ENCODE measurements at regions not wholly inside any gene's neighbourhood (a gene's known extent, or its start where the extent isn't known, plus 50 kb on each side); places are given as distances from the start of the nearest gene placed in this dataset.

- DNase-seq (ENCODE audit: low spot score), result no peak
- Histone ChIP-seq H3K9me3 (no peaks in the 10 kb centered on the region), H3K36me3 (no peaks in the 10 kb centered on the region), H3K4me1 (no peaks in the 10 kb centered on the region), H3K27me3 (no peaks in the 10 kb centered on the region), H3K27ac (no peak overlapping the region), H3K4me3 (no peak overlapping the region)
- TF ChIP-seq, protein P1, sequence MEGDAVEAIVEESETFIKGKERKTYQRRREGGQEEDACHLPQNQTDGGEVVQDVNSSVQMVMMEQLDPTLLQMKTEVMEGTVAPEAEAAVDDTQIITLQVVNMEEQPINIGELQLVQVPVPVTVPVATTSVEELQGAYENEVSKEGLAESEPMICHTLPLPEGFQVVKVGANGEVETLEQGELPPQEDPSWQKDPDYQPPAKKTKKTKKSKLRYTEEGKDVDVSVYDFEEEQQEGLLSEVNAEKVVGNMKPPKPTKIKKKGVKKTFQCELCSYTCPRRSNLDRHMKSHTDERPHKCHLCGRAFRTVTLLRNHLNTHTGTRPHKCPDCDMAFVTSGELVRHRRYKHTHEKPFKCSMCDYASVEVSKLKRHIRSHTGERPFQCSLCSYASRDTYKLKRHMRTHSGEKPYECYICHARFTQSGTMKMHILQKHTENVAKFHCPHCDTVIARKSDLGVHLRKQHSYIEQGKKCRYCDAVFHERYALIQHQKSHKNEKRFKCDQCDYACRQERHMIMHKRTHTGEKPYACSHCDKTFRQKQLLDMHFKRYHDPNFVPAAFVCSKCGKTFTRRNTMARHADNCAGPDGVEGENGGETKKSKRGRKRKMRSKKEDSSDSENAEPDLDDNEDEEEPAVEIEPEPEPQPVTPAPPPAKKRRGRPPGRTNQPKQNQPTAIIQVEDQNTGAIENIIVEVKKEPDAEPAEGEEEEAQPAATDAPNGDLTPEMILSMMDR (IDR thresholded peaks at IDR 0.05), result no peak
These were observed 288.3 kb upstream of the RBFOX1 start for GRCh38 chr16:7044331-7044730.

DNA sequence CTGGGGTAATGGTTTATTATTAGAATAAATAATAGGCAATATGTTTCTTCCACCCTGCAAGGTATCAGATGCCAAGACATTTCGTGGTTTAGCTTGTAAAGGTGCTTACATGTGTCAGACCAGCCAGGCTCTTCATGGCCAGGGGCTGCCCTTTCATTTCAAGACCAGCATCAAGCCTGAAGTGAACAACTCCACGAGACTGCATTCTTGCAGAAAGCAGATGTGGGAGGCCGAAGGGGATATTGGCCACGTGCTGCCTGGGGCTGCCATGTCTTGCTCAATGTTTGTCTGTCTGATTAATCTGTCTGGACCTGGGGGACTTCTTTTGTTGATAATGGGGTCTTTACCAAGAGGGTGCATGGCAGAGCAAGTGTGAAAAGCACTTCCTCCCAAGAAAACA, 294.2 kb upstream of the RBFOX1 start:
- H3K4me1 ChIP-seq, result no peaks in the 10 kb centered on the region
- no peak for DNase-seq (ENCODE audit: low spot score)
- H3K36me3 ChIP-seq, result no peaks in the 10 kb centered on the region
- H3K4me3 ChIP-seq, result no peak overlapping the region
- H3K27ac ChIP-seq, result no peak overlapping the region
- no peaks in the 10 kb centered on the region for H3K27me3 ChIP-seq
- TF ChIP-seq, protein P1 (IDR thresholded peaks at IDR 0.05), result no peak
- H3K9me3 ChIP-seq, result no peaks in the 10 kb centered on the region

- DNase-seq (ENCODE audit: low spot score), result no peak
- Histone ChIP-seq H3K36me3 (no peaks in the 10 kb centered on the region), H3K27me3 (no peaks in the 10 kb centered on the region), H3K4me1 (no peaks in the 10 kb centered on the region), H3K27ac (no peak overlapping the region), H3K9me3 (no peaks in the 10 kb centered on the region), H3K4me3 (no peak overlapping the region)
- TF ChIP-seq, protein P1 (IDR thresholded peaks at IDR 0.05), result no peak
These were observed 295.1 kb upstream of the RBFOX1 start for GRCh38 chr16:7037495-7037894.

DNA sequence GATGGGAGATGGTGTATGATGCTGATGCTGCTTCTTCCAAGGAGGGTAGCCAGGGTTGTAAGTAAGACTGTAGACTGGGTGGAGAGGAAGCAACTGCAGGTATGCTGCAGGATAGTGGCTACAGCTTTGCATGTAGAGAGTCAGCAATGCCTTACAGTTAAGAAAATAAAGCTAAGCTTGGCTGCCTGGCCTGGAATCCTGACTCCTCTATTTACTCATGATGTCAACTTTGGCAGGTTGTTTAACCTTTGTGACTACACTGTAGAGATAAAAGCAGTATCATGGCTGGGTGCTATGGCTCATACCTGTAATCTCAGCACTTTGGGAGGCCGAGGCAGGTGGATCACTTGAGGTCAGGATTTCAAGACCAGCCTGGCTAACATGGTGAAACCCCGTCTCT, 301.6 kb upstream of the RBFOX1 start:
- no peaks in the 10 kb centered on the region for H3K36me3 ChIP-seq
- H3K4me1 ChIP-seq, result no peaks in the 10 kb centered on the region
- TF ChIP-seq, protein P1 (IDR thresholded peaks at IDR 0.05), result no peak
- H3K27ac ChIP-seq, result no peak overlapping the region
- H3K4me3 ChIP-seq, result no peak overlapping the region
- no peak for DNase-seq (ENCODE audit: low spot score)
- H3K9me3 ChIP-seq, result no peaks in the 10 kb centered on the region
- H3K27me3 ChIP-seq, result no peaks in the 10 kb centered on the region

DNA sequence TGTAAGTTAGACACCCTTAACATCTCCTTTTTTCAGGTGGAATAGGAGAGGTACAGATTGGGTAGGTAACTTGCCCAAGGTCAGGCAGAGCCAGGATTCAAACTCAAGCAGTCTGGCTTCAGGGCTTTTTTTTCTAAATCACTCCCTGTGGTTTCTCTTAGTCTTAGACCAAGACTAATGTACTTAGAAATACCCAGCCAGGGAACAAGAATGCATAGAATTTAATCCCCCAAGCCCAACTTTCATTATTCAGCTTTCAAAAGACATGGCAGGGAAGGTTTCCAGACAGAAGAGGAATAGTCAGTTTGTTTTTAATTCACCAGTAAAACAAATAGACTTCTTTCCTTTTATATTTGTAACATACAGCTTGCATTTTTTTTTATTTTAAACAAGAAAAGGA, 305.2 kb upstream of the RBFOX1 start:
- Histone ChIP-seq H3K27me3 (no peaks in the 10 kb centered on the region), H3K36me3 (no peaks in the 10 kb centered on the region), H3K4me3 (no peak overlapping the region), H3K27ac (no peak overlapping the region), H3K4me1 (no peaks in the 10 kb centered on the region), H3K9me3 (no peaks in the 10 kb centered on the region)
- DNase-seq (ENCODE audit: low spot score), result no peak
- TF ChIP-seq, protein P1 (IDR thresholded peaks at IDR 0.05), result no peak

- Histone ChIP-seq H3K27me3 (no peaks in the 10 kb centered on the region), H3K9me3 (no peaks in the 10 kb centered on the region), H3K36me3 (no peaks in the 10 kb centered on the region), H3K27ac (no peak overlapping the region), H3K4me1 (no peaks in the 10 kb centered on the region), H3K4me3 (no peak overlapping the region)
- DNase-seq (ENCODE audit: low spot score), result no peak
- TF ChIP-seq, protein P1 (IDR thresholded peaks at IDR 0.05), result no peak
These were observed 306.0 kb upstream of the RBFOX1 start for GRCh38 chr16:7026639-7027038.

Measured in right atrium auricular region (tissue), 2 donors.